Fibroblast of upper back skin (primary cell): ENCODE measurements at regions not wholly inside any gene's neighbourhood (a gene's known extent, or its start where the extent isn't known, plus 50 kb on each side); places are given as distances from the start of the nearest gene placed in this dataset.

Experiments used
- DNase-seq: peaks from one replicate; pipeline ENCODE4 v3.0.0-alpha.2; 2013

- DNase-seq: no peak
Observed at GRCh38 chr4:3853388-3854035, 87.3 kb downstream of the ADRA2C start.

- DNase-seq: no peak
Observed at GRCh38 chr4:3854661-3855060, 88.5 kb downstream of the ADRA2C start.

GRCh38 chr4:3855646-3856045 is 89.5 kb downstream of the ADRA2C start:
- DNase-seq: no peak

- no peak for DNase-seq
Observed at GRCh38 chr4:3856604-3857204, 90.5 kb downstream of the ADRA2C start.

GRCh38 chr4:3857269-3857926 is 91.2 kb downstream of the ADRA2C start:
- DNase-seq: no peak

GRCh38 chr4:3858046-3858730 is 92.0 kb downstream of the ADRA2C start:
- no peak for DNase-seq

- no peak for DNase-seq
Observed at GRCh38 chr4:3858765-3859388, 92.7 kb downstream of the ADRA2C start.

GRCh38 chr4:3859571-3859970 is 93.4 kb downstream of the ADRA2C start:
- no peak for DNase-seq

GRCh38 chr4:3860061-3860912 is 94.1 kb downstream of the ADRA2C start:
- DNase-seq: no peak

GRCh38 chr4:3860913-3861636 is 94.9 kb downstream of the ADRA2C start:
- DNase-seq: no peak

- DNase-seq: no peak
Observed at GRCh38 chr4:3861720-3862639, 95.8 kb downstream of the ADRA2C start.

GRCh38 chr4:3862640-3863420 is 96.6 kb downstream of the ADRA2C start:
- DNase-seq: no peak

GRCh38 chr4:3863841-3864741 is 97.9 kb downstream of the ADRA2C start:
- DNase-seq: no peak

GRCh38 chr4:3864742-3865721 is 98.8 kb downstream of the ADRA2C start:
- no peak for DNase-seq

- no peak for DNase-seq
Observed at GRCh38 chr4:3865986-3866812, 100.0 kb downstream of the ADRA2C start.

GRCh38 chr4:3866813-3867129 is 100.6 kb downstream of the ADRA2C start:
- DNase-seq: no peak
